ENCODE measurements at regions not wholly inside any gene's neighbourhood (a gene's known extent, or its start where the extent isn't known, plus 50 kb on each side); places are given as distances from the start of the nearest gene placed in this dataset.

GRCh38 chr9:116078640-116079039 lies 75.0 kb upstream of the PAPPA start:
- H3K27me3 ChIP-seq (replicated peaks; ENCODE audit: control insufficient read depth, insufficient read depth, low read length): no peaks in the 10 kb centered on the region
- no peaks in the 10 kb centered on the region for H3K36me3 ChIP-seq (ENCODE audit: control insufficient read depth, insufficient read depth, low read length, severe bottlenecking)
- H3K9ac ChIP-seq (ENCODE audit: low read length): no peak overlapping the region
- peaks cover 31% of the 10 kb centered on the region for H3K4me1 ChIP-seq (ENCODE audit: control insufficient read depth, insufficient read depth, low read length)
- no peaks in the 10 kb centered on the region for H3K9me3 ChIP-seq (ENCODE audit: control insufficient read depth, low read length)
- DNase-seq (ENCODE audit: low read depth): no peak
- no peak overlapping the region for H3K4me3 ChIP-seq (ENCODE audit: low read length)

GRCh38 chr9:116080561-116080960 lies 73.0 kb upstream of the PAPPA start:
- DNase-seq (ENCODE audit: low read depth): no peak
- Histone ChIP-seq H3K4me3 (ENCODE audit: low read length) (no peak overlapping the region), H3K9ac (ENCODE audit: low read length) (no peak overlapping the region), H3K9me3 (ENCODE audit: control insufficient read depth, low read length) (no peaks in the 10 kb centered on the region), H3K27me3 (replicated peaks; ENCODE audit: control insufficient read depth, insufficient read depth, low read length) (no peaks in the 10 kb centered on the region), H3K4me1 (ENCODE audit: control insufficient read depth, insufficient read depth, low read length) (peaks cover 13% of the 10 kb centered on the region), H3K36me3 (ENCODE audit: control insufficient read depth, insufficient read depth, low read length, severe bottlenecking) (no peaks in the 10 kb centered on the region)

GRCh38 chr9:116081435-116082115 lies 72.0 kb upstream of the PAPPA start:
- peak overlapping the region; percentile 22 for H3K9ac ChIP-seq (ENCODE audit: low read length)
- no peaks in the 10 kb centered on the region for H3K27me3 ChIP-seq (replicated peaks; ENCODE audit: control insufficient read depth, insufficient read depth, low read length)
- peaks cover 20% of the 10 kb centered on the region for H3K4me1 ChIP-seq (ENCODE audit: control insufficient read depth, insufficient read depth, low read length)
- peak; percentile 49 for DNase-seq (ENCODE audit: low read depth)
- no peaks in the 10 kb centered on the region for H3K9me3 ChIP-seq (ENCODE audit: control insufficient read depth, low read length)
- H3K36me3 ChIP-seq (ENCODE audit: control insufficient read depth, insufficient read depth, low read length, severe bottlenecking): no peaks in the 10 kb centered on the region
- H3K4me3 ChIP-seq (ENCODE audit: low read length): no peak overlapping the region

GRCh38 chr9:116083837-116084236 lies 69.8 kb upstream of the PAPPA start:
- Histone ChIP-seq H3K27me3 (replicated peaks; ENCODE audit: control insufficient read depth, insufficient read depth, low read length) (no peaks in the 10 kb centered on the region), H3K36me3 (ENCODE audit: control insufficient read depth, insufficient read depth, low read length, severe bottlenecking) (no peaks in the 10 kb centered on the region), H3K9me3 (ENCODE audit: control insufficient read depth, low read length) (no peaks in the 10 kb centered on the region), H3K9ac (ENCODE audit: low read length) (no peak overlapping the region), H3K4me3 (ENCODE audit: low read length) (no peak overlapping the region), H3K4me1 (ENCODE audit: control insufficient read depth, insufficient read depth, low read length) (peaks cover 42% of the 10 kb centered on the region)
- DNase-seq (ENCODE audit: low read depth): no peak

- H3K4me1 ChIP-seq (ENCODE audit: control insufficient read depth, insufficient read depth, low read length): peaks cover 44% of the 10 kb centered on the region
- no peaks in the 10 kb centered on the region for H3K9me3 ChIP-seq (ENCODE audit: control insufficient read depth, low read length)
- H3K9ac ChIP-seq (ENCODE audit: low read length): no peak overlapping the region
- no peaks in the 10 kb centered on the region for H3K27me3 ChIP-seq (replicated peaks; ENCODE audit: control insufficient read depth, insufficient read depth, low read length)
- H3K4me3 ChIP-seq (ENCODE audit: low read length): no peak overlapping the region
- H3K36me3 ChIP-seq (ENCODE audit: control insufficient read depth, insufficient read depth, low read length, severe bottlenecking): no peaks in the 10 kb centered on the region
- DNase-seq (ENCODE audit: low read depth): no peak
These were observed 69.1 kb upstream of the PAPPA start for GRCh38 chr9:116084497-116084896.

GRCh38 chr9:116087246-116087645 lies 66.3 kb upstream of the PAPPA start:
- H3K9me3 ChIP-seq (ENCODE audit: control insufficient read depth, low read length): peaks cover 8% of the 10 kb centered on the region
- peak overlapping the region; percentile 31 for H3K4me3 ChIP-seq (ENCODE audit: low read length)
- peak; percentile 70 for DNase-seq (ENCODE audit: low read depth)
- H3K4me1 ChIP-seq (ENCODE audit: control insufficient read depth, insufficient read depth, low read length): peaks cover 32% of the 10 kb centered on the region
- peak overlapping the region; percentile 57 for H3K9ac ChIP-seq (ENCODE audit: low read length)
- no peaks in the 10 kb centered on the region for H3K36me3 ChIP-seq (ENCODE audit: control insufficient read depth, insufficient read depth, low read length, severe bottlenecking)
- no peaks in the 10 kb centered on the region for H3K27me3 ChIP-seq (replicated peaks; ENCODE audit: control insufficient read depth, insufficient read depth, low read length)

- Histone ChIP-seq H3K9ac (ENCODE audit: low read length) (peak overlapping the region; percentile 57), H3K9me3 (ENCODE audit: control insufficient read depth, low read length) (peaks cover 8% of the 10 kb centered on the region), H3K36me3 (ENCODE audit: control insufficient read depth, insufficient read depth, low read length, severe bottlenecking) (no peaks in the 10 kb centered on the region), H3K4me1 (ENCODE audit: control insufficient read depth, insufficient read depth, low read length) (peaks cover 32% of the 10 kb centered on the region), H3K27me3 (replicated peaks; ENCODE audit: control insufficient read depth, insufficient read depth, low read length) (no peaks in the 10 kb centered on the region), H3K4me3 (ENCODE audit: low read length) (peak overlapping the region; percentile 31)
- peak; percentile 41 for DNase-seq (ENCODE audit: low read depth)
These were observed 65.8 kb upstream of the PAPPA start for GRCh38 chr9:116087751-116088194.

- H3K36me3 ChIP-seq (ENCODE audit: control insufficient read depth, insufficient read depth, low read length, severe bottlenecking): no peaks in the 10 kb centered on the region
- peaks cover 8% of the 10 kb centered on the region for H3K9me3 ChIP-seq (ENCODE audit: control insufficient read depth, low read length)
- peaks cover 32% of the 10 kb centered on the region for H3K4me1 ChIP-seq (ENCODE audit: control insufficient read depth, insufficient read depth, low read length)
- H3K9ac ChIP-seq (ENCODE audit: low read length): no peak overlapping the region
- peak overlapping the region; percentile 35 for H3K4me3 ChIP-seq (ENCODE audit: low read length)
- no peaks in the 10 kb centered on the region for H3K27me3 ChIP-seq (replicated peaks; ENCODE audit: control insufficient read depth, insufficient read depth, low read length)
- DNase-seq (ENCODE audit: low read depth): no peak
These were observed 65.2 kb upstream of the PAPPA start for GRCh38 chr9:116088396-116088795.

GRCh38 chr9:116090030-116090770 lies 63.4 kb upstream of the PAPPA start:
- H3K36me3 ChIP-seq (ENCODE audit: control insufficient read depth, insufficient read depth, low read length, severe bottlenecking): no peaks in the 10 kb centered on the region
- H3K9me3 ChIP-seq (ENCODE audit: control insufficient read depth, low read length): peaks cover 8% of the 10 kb centered on the region
- no peak overlapping the region for H3K9ac ChIP-seq (ENCODE audit: low read length)
- no peak for DNase-seq (ENCODE audit: low read depth)
- peaks cover 32% of the 10 kb centered on the region for H3K4me1 ChIP-seq (ENCODE audit: control insufficient read depth, insufficient read depth, low read length)
- H3K27me3 ChIP-seq (replicated peaks; ENCODE audit: control insufficient read depth, insufficient read depth, low read length): no peaks in the 10 kb centered on the region
- no peak overlapping the region for H3K4me3 ChIP-seq (ENCODE audit: low read length)

- no peak overlapping the region for H3K4me3 ChIP-seq (ENCODE audit: low read length)
- no peaks in the 10 kb centered on the region for H3K4me1 ChIP-seq (ENCODE audit: control insufficient read depth, insufficient read depth, low read length)
- H3K36me3 ChIP-seq (ENCODE audit: control insufficient read depth, insufficient read depth, low read length, severe bottlenecking): no peaks in the 10 kb centered on the region
- H3K9ac ChIP-seq (ENCODE audit: low read length): no peak overlapping the region
- H3K27me3 ChIP-seq (replicated peaks; ENCODE audit: control insufficient read depth, insufficient read depth, low read length): no peaks in the 10 kb centered on the region
- peaks cover 8% of the 10 kb centered on the region for H3K9me3 ChIP-seq (ENCODE audit: control insufficient read depth, low read length)
- DNase-seq (ENCODE audit: low read depth): no peak
These were observed 58.7 kb upstream of the PAPPA start for GRCh38 chr9:116094846-116095245.

GRCh38 chr9:116095403-116095802 lies 58.2 kb upstream of the PAPPA start:
- Histone ChIP-seq H3K36me3 (ENCODE audit: control insufficient read depth, insufficient read depth, low read length, severe bottlenecking) (no peaks in the 10 kb centered on the region), H3K9ac (ENCODE audit: low read length) (no peak overlapping the region), H3K4me3 (ENCODE audit: low read length) (no peak overlapping the region), H3K27me3 (replicated peaks; ENCODE audit: control insufficient read depth, insufficient read depth, low read length) (no peaks in the 10 kb centered on the region), H3K4me1 (ENCODE audit: control insufficient read depth, insufficient read depth, low read length) (no peaks in the 10 kb centered on the region), H3K9me3 (ENCODE audit: control insufficient read depth, low read length) (peaks cover 4% of the 10 kb centered on the region)
- DNase-seq (ENCODE audit: low read depth): no peak
